Fibroblast of the aortic adventitia (primary cell): ENCODE measurements at regions not wholly inside any gene's neighbourhood (a gene's known extent, or its start where the extent isn't known, plus 50 kb on each side); places are given as distances from the start of the nearest gene placed in this dataset.

Experiments used
- DNase-seq: peaks from one replicate; pipeline ENCODE4 v3.0.0-alpha.2; 2010; ENCODE audit warnings: low read depth
- H3K4me3 ChIP-seq: 2 replicates; pipeline ENCODE4 v1.5.1; 2011; ENCODE audit warnings: low read depth, mild to moderate bottlenecking, control low read depth, low read length, moderate library complexity
- TF ChIP-seq, protein P1 (sequence below): IDR thresholded peaks from 2 replicates; pipeline ENCODE4 v1.5.1; 2011; ENCODE audit warnings: mild to moderate bottlenecking, low read length, control low read depth, inconsistent platforms; ENCODE audit not compliant: insufficient read depth

- TF ChIP-seq, protein P1, sequence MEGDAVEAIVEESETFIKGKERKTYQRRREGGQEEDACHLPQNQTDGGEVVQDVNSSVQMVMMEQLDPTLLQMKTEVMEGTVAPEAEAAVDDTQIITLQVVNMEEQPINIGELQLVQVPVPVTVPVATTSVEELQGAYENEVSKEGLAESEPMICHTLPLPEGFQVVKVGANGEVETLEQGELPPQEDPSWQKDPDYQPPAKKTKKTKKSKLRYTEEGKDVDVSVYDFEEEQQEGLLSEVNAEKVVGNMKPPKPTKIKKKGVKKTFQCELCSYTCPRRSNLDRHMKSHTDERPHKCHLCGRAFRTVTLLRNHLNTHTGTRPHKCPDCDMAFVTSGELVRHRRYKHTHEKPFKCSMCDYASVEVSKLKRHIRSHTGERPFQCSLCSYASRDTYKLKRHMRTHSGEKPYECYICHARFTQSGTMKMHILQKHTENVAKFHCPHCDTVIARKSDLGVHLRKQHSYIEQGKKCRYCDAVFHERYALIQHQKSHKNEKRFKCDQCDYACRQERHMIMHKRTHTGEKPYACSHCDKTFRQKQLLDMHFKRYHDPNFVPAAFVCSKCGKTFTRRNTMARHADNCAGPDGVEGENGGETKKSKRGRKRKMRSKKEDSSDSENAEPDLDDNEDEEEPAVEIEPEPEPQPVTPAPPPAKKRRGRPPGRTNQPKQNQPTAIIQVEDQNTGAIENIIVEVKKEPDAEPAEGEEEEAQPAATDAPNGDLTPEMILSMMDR = no peak
- no peak for DNase-seq
- H3K4me3 ChIP-seq = no peak overlapping the region
These were observed 243.9 kb upstream of the MYOCD start for GRCh38 chr17:12421646-12422306.

DNA sequence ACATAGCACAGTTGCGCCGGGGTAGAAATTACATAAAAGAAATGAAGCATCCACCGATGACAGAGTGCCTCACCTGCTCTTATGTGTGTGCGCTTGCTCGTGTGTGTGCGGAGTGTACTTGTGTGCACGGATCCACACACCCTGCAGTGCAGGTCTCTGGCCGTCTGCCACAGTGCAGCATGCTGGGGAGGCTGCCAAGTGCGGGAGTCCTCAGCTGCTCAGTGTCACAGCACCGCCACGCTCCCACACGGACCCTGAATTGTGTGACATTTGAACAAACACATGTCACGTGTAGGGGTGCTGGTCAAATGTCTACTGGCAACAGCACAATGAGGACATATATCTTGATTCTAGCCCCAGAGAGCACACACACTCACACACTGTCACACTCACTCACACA lies 243.0 kb upstream of the MYOCD start:
- TF ChIP-seq, protein P1 = no peak
- DNase-seq = no peak

DNA sequence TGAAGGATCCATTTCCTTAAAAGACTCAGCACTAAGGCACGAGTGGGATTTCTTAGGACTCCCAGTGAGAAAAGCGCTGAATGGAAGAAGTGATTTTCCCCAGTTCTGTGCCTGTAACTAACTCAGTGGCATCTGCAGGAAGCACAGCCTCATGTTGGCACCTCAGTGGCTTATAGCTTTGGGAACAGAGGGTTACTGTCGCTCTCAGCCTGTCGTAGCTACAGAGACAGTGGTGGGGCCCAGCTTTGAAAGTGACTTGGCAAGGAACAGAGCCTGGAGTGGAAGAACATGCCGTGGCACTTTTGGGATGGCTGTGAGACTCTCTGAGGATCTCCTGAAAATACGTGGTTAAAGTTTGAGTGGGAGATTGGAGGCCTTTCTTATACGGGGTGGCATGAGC lies 242.4 kb upstream of the MYOCD start:
- TF ChIP-seq, protein P1 = no peak
- no peak for DNase-seq
- no peak overlapping the region for H3K4me3 ChIP-seq

More for the DNA sequence above, 243.0 kb upstream of the MYOCD start:
- H3K4me3 ChIP-seq = no peak overlapping the region

GRCh38 chr17:12429116-12429515 lies 236.6 kb upstream of the MYOCD start:
- no peak overlapping the region for H3K4me3 ChIP-seq
- TF ChIP-seq, protein P1 = no peak
- DNase-seq = no peak

DNA sequence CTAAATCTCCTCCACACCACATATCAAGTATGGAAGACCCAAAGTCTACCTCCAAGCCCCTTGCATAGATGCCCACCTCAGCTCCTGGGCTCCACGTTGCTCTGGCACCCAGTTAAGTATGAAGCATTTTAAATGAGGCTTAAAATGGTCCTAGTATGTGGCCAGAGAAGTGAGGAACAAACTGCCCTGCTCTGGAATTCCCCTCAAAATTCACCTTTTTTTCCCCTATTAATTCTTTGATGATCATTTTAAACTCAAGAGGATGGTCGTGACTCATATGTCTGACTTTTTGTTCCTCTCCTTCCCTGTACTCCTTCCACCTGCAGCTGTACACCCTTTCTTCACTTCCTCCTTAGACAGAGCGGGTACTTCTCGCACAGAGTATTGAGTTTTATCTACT lies 234.5 kb upstream of the MYOCD start:
- H3K4me3 ChIP-seq = no peak overlapping the region
- DNase-seq = no peak
- TF ChIP-seq, protein P1 = no peak

DNA sequence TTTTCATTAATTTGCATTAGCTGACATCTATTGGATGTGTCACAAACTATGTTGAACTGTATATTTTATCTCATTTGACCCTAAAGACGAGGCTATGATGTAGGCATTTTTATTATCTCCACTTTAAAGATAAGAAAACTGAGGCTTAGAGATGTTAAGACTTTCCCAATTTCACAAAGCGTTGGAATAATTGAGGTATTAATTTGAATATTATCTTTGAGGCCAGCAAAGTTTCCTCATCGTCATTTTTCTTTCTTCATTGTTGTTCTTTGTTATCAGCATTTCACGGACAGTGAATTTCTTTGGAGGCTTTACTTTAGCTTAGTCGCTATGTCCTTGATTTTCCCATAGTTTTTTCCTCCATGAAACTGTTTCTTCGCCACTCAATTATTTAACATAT lies 227.5 kb upstream of the MYOCD start:
- DNase-seq = no peak
- TF ChIP-seq, protein P1 = no peak
- H3K4me3 ChIP-seq = no peak overlapping the region

- H3K4me3 ChIP-seq = no peak overlapping the region
- TF ChIP-seq, protein P1 = no peak
- no peak for DNase-seq
These were observed 226.7 kb upstream of the MYOCD start for GRCh38 chr17:12438813-12439586.
